NCI-H146 treated with DMSO at 0.1 percent for 48 hours (cell line): ENCODE measurements at regions not wholly inside any gene's neighbourhood (a gene's known extent, or its start where the extent isn't known, plus 50 kb on each side); places are given as distances from the start of the nearest gene placed in this dataset.

Experiments used
- DNase-seq: peaks from one replicate; lab custom pipeline; 2025; ENCODE audit not compliant: unreplicated experiment; lab: John Stamatoyannopoulos, UW

DNA sequence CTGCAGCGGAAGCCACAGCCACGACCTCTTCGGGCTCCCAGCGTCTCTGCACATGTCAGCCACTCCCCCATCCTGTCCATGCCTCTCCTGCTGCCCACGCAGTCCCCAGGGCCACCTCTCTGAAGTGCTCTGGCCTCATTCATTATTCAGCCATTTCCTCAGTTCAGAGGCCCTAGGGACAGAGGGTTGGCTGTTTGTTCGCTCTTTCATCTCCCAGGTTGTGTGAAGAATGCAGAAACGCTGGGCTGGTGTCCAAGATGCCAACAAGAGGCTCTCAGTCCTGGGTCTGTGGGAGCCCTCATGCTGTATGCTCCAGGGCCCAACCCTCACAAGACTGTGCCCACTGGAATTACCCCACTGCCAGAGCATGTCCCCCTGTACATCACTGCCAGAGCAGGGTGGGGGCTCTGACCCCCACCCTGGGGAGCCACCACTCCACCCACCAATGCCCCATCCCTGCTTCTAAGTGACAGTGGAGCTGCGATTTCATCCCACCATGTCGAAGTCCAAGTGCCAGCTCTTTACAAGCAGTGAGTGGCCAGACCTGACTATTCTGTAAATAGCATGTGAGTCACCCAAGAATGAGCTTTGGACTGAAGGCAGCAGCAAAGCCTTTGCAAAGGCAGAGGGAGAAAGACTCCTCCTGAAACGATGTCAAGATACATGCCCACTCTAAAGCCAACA lies 209.6 kb downstream of the BUD13 start:
- no peak for DNase-seq

DNA sequence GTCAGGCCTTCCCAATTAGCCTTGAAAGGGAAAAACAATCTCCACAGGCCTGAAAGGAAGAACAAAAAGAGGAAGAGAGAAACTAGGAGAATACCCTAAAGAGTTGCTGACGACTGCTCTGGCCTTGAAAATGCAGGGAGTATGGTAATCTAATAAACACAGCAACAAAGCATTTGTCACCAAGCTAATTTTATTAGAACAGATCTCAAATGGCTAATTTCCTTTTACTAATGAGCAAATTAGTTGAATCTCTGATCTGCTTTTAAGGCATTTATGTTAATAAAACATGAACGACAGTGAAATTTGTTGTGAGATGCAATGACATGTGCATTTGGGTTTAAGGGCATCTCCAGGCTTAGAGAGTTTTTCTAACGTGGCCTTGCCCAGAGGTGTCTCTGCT lies 212.2 kb downstream of the BUD13 start:
- DNase-seq = no peak

DNA sequence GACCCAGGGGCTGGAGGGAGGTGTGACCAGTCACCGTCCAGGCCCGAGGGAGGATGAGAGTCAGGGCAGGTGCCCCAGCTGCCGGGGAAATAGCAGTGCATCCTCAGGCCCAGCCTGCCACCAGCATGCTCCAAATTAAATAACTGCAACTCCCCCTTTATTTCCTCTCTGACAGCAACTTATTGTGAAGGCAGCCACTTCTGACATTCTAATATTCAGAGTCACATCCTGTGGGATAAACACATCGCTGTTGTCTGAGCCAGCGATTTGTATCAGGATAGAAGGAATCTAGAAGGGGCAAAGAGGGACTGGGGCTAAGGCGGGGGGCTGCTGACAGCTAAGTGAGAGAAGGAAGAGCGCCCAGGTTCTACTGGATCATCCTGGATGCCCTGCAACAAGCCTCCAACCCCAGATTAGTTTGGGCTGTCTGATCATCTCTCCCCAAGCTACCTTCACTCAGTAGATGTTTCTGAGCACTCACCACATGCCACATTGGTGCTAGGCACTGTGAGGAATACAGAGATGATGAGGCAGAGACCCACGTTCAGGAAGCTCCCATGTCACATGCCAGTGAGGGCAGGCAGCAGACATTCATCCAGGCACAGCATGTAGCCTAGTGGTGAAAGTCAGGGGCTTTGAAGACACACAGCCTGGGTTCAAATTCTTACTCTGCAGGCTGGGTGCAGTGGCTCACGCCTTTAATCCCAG lies 214.1 kb downstream of the BUD13 start:
- DNase-seq = no peak

DNA sequence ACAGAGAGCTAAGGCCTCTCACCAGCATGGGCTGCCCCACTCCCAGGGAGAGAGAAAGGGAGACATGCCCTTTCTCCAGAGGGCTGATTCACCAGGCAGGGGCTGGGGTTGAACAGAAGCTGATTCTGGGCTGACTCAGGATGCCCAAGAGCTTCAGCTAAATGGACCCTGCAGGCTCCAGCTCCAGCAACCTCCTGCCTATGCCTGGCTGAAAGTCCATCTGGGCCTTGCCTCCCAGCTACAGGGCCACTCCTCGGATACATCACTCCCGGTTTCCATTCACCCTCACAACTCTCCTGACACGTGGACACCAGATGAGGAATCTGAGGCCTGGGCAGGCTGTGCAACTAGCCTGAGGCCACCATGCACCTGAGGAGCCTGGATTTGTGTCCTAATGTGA lies 215.5 kb downstream of the BUD13 start:
- DNase-seq = no peak

DNA sequence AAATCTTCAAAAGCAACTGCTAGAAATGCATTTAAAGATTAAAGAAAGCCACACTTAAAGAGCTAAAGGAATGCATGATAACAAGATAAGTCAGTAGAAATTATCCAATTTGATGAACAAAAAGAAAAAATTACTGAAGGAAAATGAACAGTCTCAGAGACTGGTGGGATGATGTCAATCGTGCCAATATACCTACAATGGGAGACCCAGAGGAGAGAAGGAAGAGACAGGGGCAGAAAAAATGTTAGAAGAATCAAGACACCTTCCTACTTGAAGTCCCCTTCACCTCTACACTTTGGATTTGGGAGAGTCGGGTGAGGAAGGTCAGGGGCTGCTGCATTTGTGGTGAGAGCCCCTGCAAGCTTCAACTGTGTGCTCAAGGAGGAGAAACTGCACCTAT lies 216.3 kb downstream of the BUD13 start:
- no peak for DNase-seq

DNA sequence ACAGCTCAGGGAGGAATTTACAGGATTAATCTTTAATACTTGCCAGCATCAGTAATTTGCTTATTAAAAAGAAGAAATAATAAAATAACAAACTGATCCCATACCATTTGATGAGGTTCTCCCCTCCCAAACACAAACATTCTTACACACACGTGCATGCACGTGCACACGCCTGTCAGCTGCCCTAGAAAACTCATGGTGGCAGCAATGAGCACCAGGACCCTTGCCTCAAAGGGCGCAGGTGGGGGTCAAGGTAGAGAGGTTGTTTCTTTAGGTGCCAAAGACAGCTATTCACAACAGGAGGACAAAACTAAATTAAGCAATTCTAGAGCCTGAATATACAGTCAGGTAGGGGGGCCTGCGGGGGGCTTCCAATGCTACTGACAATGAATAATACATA lies 219.3 kb downstream of the BUD13 start:
- DNase-seq = no peak

DNA sequence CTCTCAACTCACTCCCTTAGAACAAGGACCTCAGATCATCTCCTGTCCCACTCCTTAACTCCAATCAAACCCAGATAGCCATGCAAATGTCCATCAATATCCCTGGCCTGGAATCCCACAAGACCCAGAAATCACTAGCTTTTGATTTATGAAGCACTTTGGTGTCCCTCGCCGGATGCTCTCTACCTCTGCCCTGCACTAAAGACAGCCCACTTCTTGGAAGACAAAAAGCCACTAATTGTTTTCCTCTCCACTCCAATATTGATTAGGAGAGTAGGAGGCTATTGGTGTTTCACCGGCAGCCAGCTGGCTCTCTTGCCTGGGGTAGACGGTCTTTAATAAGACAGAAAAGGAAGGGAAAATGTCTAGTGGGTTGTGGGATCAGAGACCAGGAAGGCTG lies 221.2 kb downstream of the BUD13 start:
- DNase-seq = no peak

DNA sequence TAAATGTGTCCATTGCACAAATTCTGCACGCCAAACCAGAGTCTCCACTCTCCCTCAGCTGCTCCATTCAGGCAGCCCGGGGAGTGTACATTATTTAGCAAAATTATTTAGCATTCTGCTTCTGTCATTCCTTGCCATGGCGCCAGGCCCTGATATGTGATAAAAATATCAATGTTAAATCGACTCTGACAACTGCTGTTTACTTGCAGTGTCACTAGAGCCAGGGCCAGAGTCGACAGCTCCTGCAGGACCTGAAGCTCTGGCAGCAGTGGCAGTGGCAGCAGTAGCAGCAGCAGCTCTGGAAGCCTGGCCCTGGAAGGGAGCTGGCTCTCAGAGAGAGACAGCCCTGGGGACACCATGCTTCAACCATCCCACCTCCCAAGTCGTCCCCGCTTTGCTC lies 224.5 kb downstream of the BUD13 start:
- no peak for DNase-seq

DNA sequence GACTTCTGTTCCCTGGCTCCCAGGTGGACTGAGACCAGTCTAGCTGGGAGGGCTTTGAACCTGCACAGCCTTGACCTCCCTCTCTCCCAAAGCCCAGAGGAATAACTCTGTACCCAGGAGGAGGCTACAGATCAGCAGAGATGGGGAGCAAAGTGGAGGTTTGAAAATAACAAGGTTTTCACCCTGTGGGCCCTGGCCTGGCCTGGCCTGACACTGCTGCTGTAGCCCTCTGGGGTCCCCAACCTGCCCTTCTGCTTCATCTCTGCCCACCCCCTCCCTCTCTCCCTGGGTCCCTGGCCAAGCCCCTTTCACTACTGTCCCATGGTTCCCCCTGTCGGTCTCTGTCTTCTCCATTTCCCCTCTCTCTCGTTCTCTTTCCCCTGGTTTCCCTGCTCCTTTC lies 225.2 kb downstream of the BUD13 start:
- DNase-seq = no peak

DNA sequence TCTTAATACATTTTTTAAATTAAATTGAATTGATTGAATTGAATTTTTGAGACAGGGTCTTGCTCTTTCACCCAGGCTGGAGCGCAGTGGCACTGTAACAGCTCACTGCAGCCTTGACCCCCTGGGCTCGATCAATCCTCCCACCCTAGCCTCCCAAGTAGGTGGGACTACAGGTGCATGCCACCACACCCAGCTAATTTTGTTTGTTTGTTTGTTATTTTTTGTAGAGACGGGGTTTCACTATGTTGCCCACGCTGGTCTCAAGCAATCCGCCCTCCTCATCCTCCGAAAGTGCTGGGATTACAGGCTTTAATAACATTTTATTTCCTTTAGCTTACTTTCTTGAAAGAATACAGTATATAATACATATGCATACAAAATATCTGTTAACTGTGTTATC lies 226.9 kb downstream of the BUD13 start:
- DNase-seq = no peak

DNA sequence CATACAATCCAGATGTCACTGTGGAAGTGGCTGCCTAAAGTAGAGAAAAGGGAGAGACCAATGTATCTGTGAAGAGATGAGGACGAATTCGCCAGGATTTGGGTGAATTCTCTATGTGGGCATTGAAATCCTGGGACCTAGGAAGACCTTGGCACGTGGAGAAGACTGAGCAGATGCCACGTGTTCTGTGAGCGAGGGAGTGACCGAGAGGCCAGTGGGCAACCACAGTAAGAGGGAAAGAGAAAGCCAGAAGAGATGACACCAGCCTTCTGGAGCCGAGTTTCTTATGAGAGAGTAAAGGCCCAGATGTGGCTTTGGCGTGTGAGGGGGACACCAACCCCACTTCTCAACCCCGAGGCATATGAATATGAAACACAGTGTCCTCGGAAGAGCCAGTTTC lies 228.1 kb downstream of the BUD13 start:
- DNase-seq = no peak

DNA sequence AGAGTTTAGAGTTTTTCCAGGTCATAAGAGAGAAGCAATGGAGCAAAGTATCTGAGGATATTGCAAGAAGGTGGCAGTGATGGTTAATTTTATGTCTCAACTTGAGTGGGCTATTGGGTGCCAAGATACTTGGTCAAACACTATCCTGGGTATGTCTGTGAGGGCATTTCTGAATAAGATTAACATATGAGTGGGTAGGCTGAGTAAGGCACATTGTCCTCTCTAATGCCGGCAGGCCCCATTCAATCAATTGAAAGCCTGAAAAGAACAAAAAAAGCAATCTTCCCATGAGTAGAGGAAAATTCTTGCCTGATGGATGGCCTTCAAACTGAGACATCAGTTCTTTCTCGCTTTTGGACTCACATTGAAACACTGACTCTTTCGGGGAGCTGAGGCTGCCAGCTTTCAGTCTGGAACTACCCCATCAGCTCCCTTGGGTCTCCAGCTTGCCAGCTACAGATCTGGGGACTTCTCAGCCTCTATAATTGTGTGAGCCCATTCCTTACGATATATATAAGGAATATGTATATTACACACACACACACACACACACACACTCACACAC lies 228.8 kb downstream of the BUD13 start:
- DNase-seq = no peak

DNA sequence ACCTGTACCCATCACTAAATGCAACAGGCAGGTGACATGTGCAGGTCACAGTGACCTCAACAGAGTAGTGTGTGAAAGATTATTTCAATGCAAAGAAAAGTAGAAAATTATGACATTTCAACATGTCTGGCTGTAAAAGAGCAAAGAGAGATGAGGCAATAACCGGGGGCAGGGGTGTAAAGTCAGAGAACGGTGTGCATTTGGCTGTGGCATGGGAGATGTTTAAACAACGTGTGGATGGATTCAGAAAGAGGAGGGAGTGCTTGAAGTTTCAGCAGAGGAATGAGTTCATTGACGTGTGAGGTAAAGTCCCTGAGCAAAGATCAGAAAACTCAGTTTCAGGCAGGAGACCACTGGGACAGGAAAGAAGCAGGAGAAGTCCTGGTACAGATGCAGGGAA lies 229.7 kb downstream of the BUD13 start:
- DNase-seq = no peak

DNA sequence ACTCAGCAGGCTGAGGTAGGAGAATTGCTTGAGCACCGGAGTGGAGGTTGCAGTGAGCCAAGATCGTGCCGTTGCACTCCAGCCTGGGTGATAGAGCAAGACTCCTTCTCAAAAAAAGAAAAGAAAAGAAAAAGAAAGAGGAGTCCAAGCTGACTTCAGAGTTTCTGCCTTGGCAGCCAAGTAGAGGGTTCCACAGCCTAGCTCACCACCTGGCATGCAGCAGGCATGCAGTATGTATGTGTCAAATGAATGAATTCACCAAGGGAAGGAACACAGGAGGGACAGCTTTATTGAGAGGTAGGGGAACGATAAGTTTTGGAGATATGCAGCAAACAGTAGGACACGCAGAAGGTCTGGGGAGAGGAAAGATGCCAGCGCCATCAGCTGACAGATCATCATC lies 230.4 kb downstream of the BUD13 start:
- no peak for DNase-seq

DNA sequence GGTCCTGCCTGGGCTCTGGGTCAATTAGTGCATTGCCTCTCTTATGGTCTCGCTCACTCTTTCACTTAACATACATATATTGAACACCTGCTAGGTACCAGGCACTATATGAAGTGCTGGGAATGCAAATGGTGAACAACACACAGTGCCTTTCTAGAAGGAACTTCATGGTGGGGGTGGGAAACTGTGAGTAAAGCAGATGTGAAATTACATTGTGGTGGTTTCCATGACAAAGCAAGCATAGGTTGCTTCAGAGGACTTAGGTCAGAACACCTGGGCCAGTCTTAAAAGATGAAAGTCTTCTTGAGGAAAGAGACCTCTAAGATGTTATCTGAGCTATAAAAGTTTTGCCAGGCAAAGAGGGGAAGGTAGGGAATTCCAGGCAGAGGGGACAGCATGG lies 231.3 kb downstream of the BUD13 start:
- no peak for DNase-seq

DNA sequence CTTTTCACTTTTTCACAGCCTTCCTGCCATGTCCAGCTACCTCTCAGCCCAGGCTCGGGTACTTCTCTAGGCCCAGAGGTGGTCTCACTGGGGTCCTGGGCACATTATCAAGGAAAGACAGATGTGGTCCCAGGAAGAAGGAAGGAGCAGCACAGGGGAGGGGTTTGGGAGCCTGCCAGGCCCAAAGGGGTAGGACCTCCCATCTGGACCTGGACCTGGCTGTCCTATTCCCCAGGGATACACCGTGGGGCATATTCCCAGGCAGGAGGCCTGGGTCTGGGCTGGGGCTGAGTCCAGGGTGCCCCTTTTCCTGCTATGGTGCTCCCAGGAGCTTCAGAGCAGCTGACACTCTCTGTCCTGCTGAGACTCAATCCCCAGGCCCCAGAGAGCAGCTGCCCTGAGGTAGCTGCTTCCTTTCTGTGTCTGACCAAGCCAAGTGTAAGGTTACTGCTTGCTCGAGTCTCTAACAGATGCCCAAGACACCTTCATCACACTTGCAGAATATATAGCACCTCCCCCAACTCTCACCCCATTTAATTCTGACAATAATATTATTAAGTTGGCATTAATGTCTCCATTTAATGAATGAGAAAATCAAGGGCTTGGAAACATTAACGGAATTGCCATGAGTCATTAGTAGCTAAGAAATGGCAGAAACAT lies 232.0 kb downstream of the BUD13 start:
- DNase-seq = no peak

DNA sequence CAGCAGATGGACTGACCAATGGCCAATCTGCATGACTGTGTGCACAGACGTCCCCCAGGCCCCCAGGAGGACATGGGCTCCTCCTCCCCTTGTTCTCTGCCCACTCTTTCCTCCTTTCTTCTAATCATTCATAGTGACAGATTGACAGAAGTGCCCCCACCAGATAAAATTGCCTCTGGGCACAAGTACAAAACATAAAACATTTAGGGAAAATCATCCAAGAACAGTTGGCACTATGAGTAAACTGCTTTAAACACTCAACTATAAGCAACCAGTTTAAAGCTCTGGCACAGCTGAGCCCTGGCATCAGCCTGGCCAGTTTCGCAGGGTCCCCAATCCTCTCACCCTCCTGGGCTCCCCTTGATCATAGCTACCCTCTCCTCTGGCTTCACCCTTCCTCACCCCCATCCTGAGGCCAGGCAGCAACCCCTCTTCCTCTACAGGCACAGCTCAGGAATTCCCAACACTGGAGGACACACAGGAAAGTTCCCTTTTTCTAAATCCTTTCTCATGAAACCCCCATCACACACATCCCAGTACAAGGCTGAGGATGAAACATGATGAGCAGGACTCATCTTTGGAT lies 232.9 kb downstream of the BUD13 start:
- no peak for DNase-seq

DNA sequence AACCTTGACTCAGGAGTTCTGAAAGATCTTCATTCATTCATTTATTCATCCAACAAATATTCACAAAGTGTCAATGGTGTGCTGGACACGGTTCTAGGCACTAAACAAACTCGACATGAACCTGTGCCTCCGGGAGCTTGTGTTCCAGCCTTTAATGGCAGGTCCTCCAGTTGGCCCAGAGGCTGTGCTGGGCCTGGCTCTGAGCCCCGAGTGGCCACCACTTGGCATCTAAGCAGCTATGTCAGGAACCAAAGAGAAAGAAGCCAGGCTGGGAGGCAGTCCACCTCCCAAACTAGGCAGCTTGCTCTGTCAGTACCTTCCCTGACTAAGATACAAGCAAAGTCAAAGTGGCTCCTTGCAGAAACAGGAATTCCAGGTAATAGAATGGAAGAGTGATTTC lies 233.6 kb downstream of the BUD13 start:
- DNase-seq = no peak

DNA sequence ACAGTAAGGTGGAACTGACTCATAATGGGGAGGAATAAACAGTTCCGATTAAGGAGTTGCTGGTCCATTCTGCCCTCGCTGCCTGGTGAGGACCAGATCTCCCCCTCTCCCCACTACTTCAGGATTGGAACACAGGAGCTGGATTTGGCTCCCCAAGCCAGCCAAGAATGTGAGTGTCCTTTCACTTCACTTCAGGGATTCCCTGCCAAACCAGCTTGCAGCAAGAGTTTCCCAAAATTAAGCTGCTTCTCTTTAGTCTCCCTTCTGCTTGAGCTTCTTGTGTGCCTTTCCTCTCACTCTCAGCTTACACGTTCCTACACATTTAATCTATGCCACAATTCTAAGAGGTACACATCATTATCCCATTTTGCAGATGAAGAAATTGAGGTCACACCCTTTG lies 234.1 kb downstream of the BUD13 start:
- DNase-seq = no peak

DNA sequence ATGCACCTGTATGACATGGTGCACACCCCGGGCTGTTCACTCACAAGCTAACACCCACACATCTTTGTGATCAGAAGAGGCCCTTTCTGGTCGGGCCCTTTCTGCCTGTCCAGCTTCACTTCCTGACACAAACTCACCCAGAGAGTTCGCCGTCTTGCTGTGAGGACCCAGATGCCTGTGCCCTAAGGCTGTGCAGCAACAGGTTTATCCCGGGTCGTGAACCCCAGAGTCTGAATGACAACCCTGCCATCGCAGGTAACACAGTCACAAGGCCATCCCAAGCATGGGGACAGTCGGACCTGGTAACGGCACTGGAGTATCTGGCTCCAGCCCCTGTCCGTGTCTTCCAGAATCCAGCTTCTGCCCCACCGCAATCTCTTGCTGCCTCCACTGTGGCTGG lies 235.1 kb downstream of the BUD13 start:
- no peak for DNase-seq

DNA sequence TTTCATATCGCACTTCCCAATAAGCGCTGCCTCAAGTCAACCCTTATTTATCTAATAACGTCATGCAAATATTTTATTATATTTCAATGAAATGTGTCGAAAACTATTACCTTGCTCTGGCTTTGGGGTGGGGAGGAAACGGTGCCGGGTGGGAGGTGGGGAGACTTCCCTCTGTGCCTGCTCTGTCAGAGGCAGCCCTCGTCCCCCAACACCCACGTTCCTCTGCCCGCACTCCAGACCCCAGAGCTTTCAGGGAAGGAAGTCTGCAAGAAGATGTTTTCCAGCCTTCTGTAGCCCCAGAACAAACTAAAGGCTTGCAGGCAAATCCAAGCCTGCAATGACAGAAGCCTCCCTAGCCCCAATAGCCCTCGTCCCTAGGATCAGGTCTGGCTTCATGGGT lies 235.7 kb downstream of the BUD13 start:
- no peak for DNase-seq

DNA sequence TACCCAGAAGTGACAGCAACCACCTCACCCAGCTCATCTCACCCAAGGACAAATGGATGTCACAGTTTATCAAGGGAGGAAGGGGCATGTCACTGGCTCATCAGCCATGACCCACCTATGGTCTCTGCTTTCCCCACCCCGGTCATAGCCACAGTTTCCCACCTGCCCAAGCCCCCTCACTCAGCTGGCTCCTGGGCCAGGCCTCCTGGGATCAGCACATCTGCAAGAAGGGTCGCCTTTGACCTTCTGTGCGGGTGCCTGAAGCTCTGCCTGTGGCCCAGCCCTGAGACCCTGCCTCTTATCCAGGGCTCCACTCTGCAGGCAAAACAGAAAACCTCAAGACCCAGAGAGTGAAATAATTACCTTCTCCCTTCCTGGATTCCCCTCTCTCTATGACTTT lies 236.4 kb downstream of the BUD13 start:
- no peak for DNase-seq
